ENCODE measurements at regions not wholly inside any gene's neighbourhood (a gene's known extent, or its start where the extent isn't known, plus 50 kb on each side); places are given as distances from the start of the nearest gene placed in this dataset.

- no peak for DNase-seq (ENCODE audit: low spot score)
- ChIA-PET CTCF (no interaction called here), POLR2A (ENCODE audit: low non-redundant PET) (no interaction called here)
- BruUV-seq (replicated peaks), result no TSS peak
- H3K4me1 ChIP-seq (ENCODE audit: insufficient read depth, low read length, poor library complexity, severe bottlenecking), result no peaks in the 10 kb centered on the region
- H3K27me3 ChIP-seq (replicated peaks; ENCODE audit: insufficient read depth, low read depth, low read length, poor library complexity), result no peaks in the 10 kb centered on the region
- H3K9me3 ChIP-seq (ENCODE audit: low read depth, low read length, poor library complexity, severe bottlenecking), result no peaks in the 10 kb centered on the region
- intact Hi-C loops (cut with micrococcal nuclease; ENCODE audit: unreplicated experiment), result no loop called here
- H3K4me3 ChIP-seq (ENCODE audit: low read depth, low read length, poor library complexity, severe bottlenecking), result no peak overlapping the region
- TF ChIP-seq, protein P1, sequence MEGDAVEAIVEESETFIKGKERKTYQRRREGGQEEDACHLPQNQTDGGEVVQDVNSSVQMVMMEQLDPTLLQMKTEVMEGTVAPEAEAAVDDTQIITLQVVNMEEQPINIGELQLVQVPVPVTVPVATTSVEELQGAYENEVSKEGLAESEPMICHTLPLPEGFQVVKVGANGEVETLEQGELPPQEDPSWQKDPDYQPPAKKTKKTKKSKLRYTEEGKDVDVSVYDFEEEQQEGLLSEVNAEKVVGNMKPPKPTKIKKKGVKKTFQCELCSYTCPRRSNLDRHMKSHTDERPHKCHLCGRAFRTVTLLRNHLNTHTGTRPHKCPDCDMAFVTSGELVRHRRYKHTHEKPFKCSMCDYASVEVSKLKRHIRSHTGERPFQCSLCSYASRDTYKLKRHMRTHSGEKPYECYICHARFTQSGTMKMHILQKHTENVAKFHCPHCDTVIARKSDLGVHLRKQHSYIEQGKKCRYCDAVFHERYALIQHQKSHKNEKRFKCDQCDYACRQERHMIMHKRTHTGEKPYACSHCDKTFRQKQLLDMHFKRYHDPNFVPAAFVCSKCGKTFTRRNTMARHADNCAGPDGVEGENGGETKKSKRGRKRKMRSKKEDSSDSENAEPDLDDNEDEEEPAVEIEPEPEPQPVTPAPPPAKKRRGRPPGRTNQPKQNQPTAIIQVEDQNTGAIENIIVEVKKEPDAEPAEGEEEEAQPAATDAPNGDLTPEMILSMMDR (conservative IDR thresholded peaks at IDR 0.05; ENCODE audit: low read depth, low read length), result no peak
- TF ChIP-seq EZH2 (IDR thresholded peaks at IDR 0.05; ENCODE audit: borderline replicate concordance, low read depth, low read length, poor library complexity, severe bottlenecking), result no peak
- H3K27ac ChIP-seq (ENCODE audit: low read depth, low read length, poor library complexity, severe bottlenecking), result no peak overlapping the region
- H3K36me3 ChIP-seq (ENCODE audit: insufficient read depth, low read length, poor library complexity, severe bottlenecking), result no peaks in the 10 kb centered on the region
Measured at GRCh38 chr3:68228856-68229255, 574.4 kb upstream of the SUCLG2 start.

GRCh38 chr3:68220832-68221231, 566.4 kb upstream of the SUCLG2 start:
- Histone ChIP-seq H3K36me3 (ENCODE audit: insufficient read depth, low read length, poor library complexity, severe bottlenecking) (no peaks in the 10 kb centered on the region), H3K9me3 (ENCODE audit: low read depth, low read length, poor library complexity, severe bottlenecking) (no peaks in the 10 kb centered on the region), H3K27ac (ENCODE audit: low read depth, low read length, poor library complexity, severe bottlenecking) (no peak overlapping the region), H3K4me1 (ENCODE audit: insufficient read depth, low read length, poor library complexity, severe bottlenecking) (no peaks in the 10 kb centered on the region), H3K4me3 (ENCODE audit: low read depth, low read length, poor library complexity, severe bottlenecking) (no peak overlapping the region), H3K27me3 (replicated peaks; ENCODE audit: insufficient read depth, low read depth, low read length, poor library complexity) (no peaks in the 10 kb centered on the region)
- intact Hi-C loops (cut with micrococcal nuclease; ENCODE audit: unreplicated experiment), result no loop called here
- no peak for DNase-seq (ENCODE audit: low spot score)
- ChIA-PET CTCF (no interaction called here), POLR2A (ENCODE audit: low non-redundant PET) (no interaction called here)
- BruUV-seq (replicated peaks), result no TSS peak
- TF ChIP-seq EZH2 (IDR thresholded peaks at IDR 0.05; ENCODE audit: borderline replicate concordance, low read depth, low read length, poor library complexity, severe bottlenecking), result no peak
- TF ChIP-seq, protein P1 (conservative IDR thresholded peaks at IDR 0.05; ENCODE audit: low read depth, low read length), result no peak

- ChIA-PET POLR2A (ENCODE audit: low non-redundant PET) (no interaction called here), CTCF (no interaction called here)
- Histone ChIP-seq H3K27me3 (replicated peaks; ENCODE audit: insufficient read depth, low read depth, low read length, poor library complexity) (no peaks in the 10 kb centered on the region), H3K36me3 (ENCODE audit: insufficient read depth, low read length, poor library complexity, severe bottlenecking) (no peaks in the 10 kb centered on the region), H3K4me3 (ENCODE audit: low read depth, low read length, poor library complexity, severe bottlenecking) (no peak overlapping the region), H3K9me3 (ENCODE audit: low read depth, low read length, poor library complexity, severe bottlenecking) (no peaks in the 10 kb centered on the region), H3K27ac (ENCODE audit: low read depth, low read length, poor library complexity, severe bottlenecking) (no peak overlapping the region), H3K4me1 (ENCODE audit: insufficient read depth, low read length, poor library complexity, severe bottlenecking) (no peaks in the 10 kb centered on the region)
- TF ChIP-seq, protein P1 (conservative IDR thresholded peaks at IDR 0.05; ENCODE audit: low read depth, low read length), result no peak
- no peak for TF ChIP-seq EZH2 (IDR thresholded peaks at IDR 0.05; ENCODE audit: borderline replicate concordance, low read depth, low read length, poor library complexity, severe bottlenecking)
- BruUV-seq (replicated peaks), result no TSS peak
- intact Hi-C loops (cut with micrococcal nuclease; ENCODE audit: unreplicated experiment), result no loop called here
- no peak for DNase-seq (ENCODE audit: low spot score)
Measured at GRCh38 chr3:68211637-68212036, 557.2 kb upstream of the SUCLG2 start.
